K562 (cell line): ENCODE measurements at regions not wholly inside any gene's neighbourhood (a gene's known extent, or its start where the extent isn't known, plus 50 kb on each side); places are given as distances from the start of the nearest gene placed in this dataset.

Experiments
- ATAC-seq: fragments of 200-7000 bp; cut with Tn5 transposase; 3 replicates; pipeline ENCODE4 v1.9.1; 2020; ENCODE audit warnings: moderate library complexity
- BruUV-seq: library from RNA; stranded (reverse); fragments of 400-500 nt; replicated peaks from 2 replicates; lab custom pipeline; 2021; lab: Mats Ljungman, UMichigan
- CTCF ChIA-PET: fragments of 300-600 bp; formaldehyde crosslinking; extraction: SDS; loops from one replicate; lab custom pipeline; 2021; ENCODE audit warnings: low intra/inter-chr PET ratio; lab: Yijun Ruan, JAX
- POLR2A ChIA-PET: fragments of 300-600, 350-650 bp; sonication (Branson Sonifier 250); formaldehyde crosslinking; extraction: SDS; loops from one replicate; lab custom pipeline; 2021; ENCODE audit warnings: antibody characterized with exemption, inconsistent platforms; lab: Yijun Ruan, JAX
- DNase-seq, 4 experiments: peaks; one replicate each; pipeline versions ENCODE4 v3.0.0 to v3.0.0-alpha.2; 2011 to 2018; ENCODE audit warnings: low spot score in 3 of 4, mixed read lengths in 3 of 4; ENCODE audit errors: extremely low read depth in 1 of 4
- FAIRE-seq: peaks from 2 replicates; lab custom pipeline; 2011; peaks lifted over from hg19 to GRCh38; lab: Jason Lieb, UNC
- H2AFZ ChIP-seq: 2 replicates; pipeline ENCODE4 v1.6.0; 2011; ENCODE audit warnings: low read depth, low read length, control low read depth, inconsistent platforms
- H3K27ac ChIP-seq: fragments of 200-600 bp; 3 replicates; pipeline ENCODE4 v1.8.0; 2011; ENCODE audit warnings: low read depth, mild to moderate bottlenecking, control low read depth, inconsistent platforms, low read length, moderate library complexity, mixed read lengths; ENCODE audit errors: extremely low read depth
- H3K27me3 ChIP-seq, 2 experiments: fragments of 300-600 bp in 1 of 2; 2 replicates in 1 of 2; 3 replicates in 1 of 2; pipeline versions ENCODE4 v1.6.0 to v1.8.0; 2011; ENCODE audit warnings: inconsistent platforms in 2 of 2, low read length in 2 of 2, mild to moderate bottlenecking in 1 of 2, mixed read lengths in 1 of 2, moderate library complexity in 1 of 2; ENCODE audit not compliant: control insufficient read depth in 2 of 2, insufficient read depth in 2 of 2
- H3K36me3 ChIP-seq: fragments of 300-600 bp; 3 replicates; pipeline ENCODE4 v1.8.0; 2011; ENCODE audit warnings: mild to moderate bottlenecking, low read length, inconsistent platforms; ENCODE audit not compliant: control insufficient read depth, insufficient read depth
- H3K4me1 ChIP-seq, 2 experiments: fragments of 200-600 bp in 1 of 2; replicated peaks in 1 of 2; 2 replicates in 1 of 2; 3 replicates in 1 of 2; pipeline versions ENCODE4 v1.5.1 to v1.8.0; 2011; ENCODE audit warnings: inconsistent platforms in 2 of 2, low read length in 2 of 2, mild to moderate bottlenecking in 1 of 2, mixed read lengths in 1 of 2, moderate library complexity in 1 of 2; ENCODE audit not compliant: control insufficient read depth in 2 of 2, insufficient read depth in 2 of 2
- H3K4me2 ChIP-seq: 2 replicates; pipeline ENCODE4 v1.6.1; 2011; ENCODE audit warnings: low read length, control low read depth, inconsistent platforms, mixed read lengths; ENCODE audit not compliant: insufficient read depth
- H3K4me3 ChIP-seq: fragments of 200-600 bp; sonication (generic), shearing (Covaris generic); 2 replicates; pipeline ENCODE4 v1.5.1; 2016; ENCODE audit warnings: control low read depth, inconsistent platforms
- H3K79me2 ChIP-seq: fragments of 200-600 bp; 3 replicates; pipeline ENCODE4 v1.8.0; 2011; ENCODE audit warnings: low read length, inconsistent platforms; ENCODE audit not compliant: control insufficient read depth, insufficient read depth
- H3K9ac ChIP-seq, 2 experiments: 2 replicates each; pipeline versions ENCODE4 v1.6.0 to v1.6.1; 2011; ENCODE audit warnings: low read depth in 2 of 2, low read length in 2 of 2, control low read depth in 1 of 2, inconsistent platforms in 1 of 2, mild to moderate bottlenecking in 1 of 2, mixed read lengths in 1 of 2; ENCODE audit not compliant: insufficient read depth in 1 of 2
- H3K9me1 ChIP-seq: one replicate; pipeline ENCODE4 v1.6.0; 2011; ENCODE audit warnings: inconsistent platforms, mild to moderate bottlenecking, low read length, moderate library complexity; ENCODE audit not compliant: control insufficient read depth, insufficient read depth
- H3K9me3 ChIP-seq: replicated peaks from 2 replicates; pipeline ENCODE4 v1.5.1; 2011; ENCODE audit warnings: low read depth, low read length, inconsistent platforms; ENCODE audit not compliant: control insufficient read depth, insufficient read depth
- H4K20me1 ChIP-seq: replicated peaks from 2 replicates; pipeline ENCODE4 v1.6.1; 2011; ENCODE audit warnings: low read length, inconsistent platforms, mixed read lengths; ENCODE audit not compliant: control insufficient read depth, insufficient read depth
- ARHGAP35 ChIP-seq: fragments of 450-650 bp; IDR thresholded peaks from 2 replicates; pipeline ENCODE4 v1.6.1; 2018; ENCODE audit not compliant: partially characterized antibody
- EGR1 ChIP-seq: fragments of 450-650 bp; conservative IDR thresholded peaks from 2 replicates; pipeline ENCODE4 v1.6.1; 2017; ENCODE audit warnings: mild to moderate bottlenecking
- HEY1 ChIP-seq: fragments of 250-450 bp; sonication (Bioruptor Pico); IDR thresholded peaks from 2 replicates; pipeline ENCODE4 v1.5.0; 2020; ENCODE audit warnings: mild to moderate bottlenecking, moderate library complexity, borderline replicate concordance
- KLF13 ChIP-seq: fragments of 450-650 bp; IDR thresholded peaks from 2 replicates; pipeline ENCODE4 v1.6.1; 2016; ENCODE audit warnings: missing genetic modification characterization, low read depth, mild to moderate bottlenecking, missing compliant biosample characterization, moderate library complexity, borderline replicate concordance
- NFE2L1 ChIP-seq: fragments of 450-650 bp; IDR thresholded peaks from 2 replicates; pipeline ENCODE4 v1.6.1; 2016; ENCODE audit warnings: missing genetic modification characterization, low read depth, mild to moderate bottlenecking, missing compliant biosample characterization, moderate library complexity, borderline replicate concordance
- PCBP2 ChIP-seq: fragments of 200-400 bp; formaldehyde crosslinking; IDR thresholded peaks from 2 replicates; pipeline ENCODE4 v1.6.1; 2018; ENCODE audit warnings: low read length, low read depth, mild to moderate bottlenecking, moderate library complexity; ENCODE audit not compliant: poor library complexity, severe bottlenecking
- POU5F1 ChIP-seq: fragments of 150-350 bp; IDR thresholded peaks from 2 replicates; pipeline ENCODE4 v1.6.1; 2014; ENCODE audit warnings: borderline replicate concordance, low read length, low read depth, mild to moderate bottlenecking; ENCODE audit not compliant: partially characterized antibody
- RAD21 ChIP-seq, 2 experiments: fragments of 250-450 bp in 1 of 2; fragments of 450-650 bp in 1 of 2; sonication (Bioruptor Pico) in 1 of 2; formaldehyde crosslinking in 1 of 2; IDR thresholded peaks in 1 of 2; conservative IDR thresholded peaks in 1 of 2; 2 replicates each; pipeline versions ENCODE4 v1.4.0 to v1.8.0; 2020 to 2022; ENCODE audit warnings: mild to moderate bottlenecking in 2 of 2, moderate library complexity in 1 of 2
- SNIP1 ChIP-seq: fragments of 450-650 bp; IDR thresholded peaks from 2 replicates; pipeline ENCODE4 v1.7.1; 2017; ENCODE audit warnings: low read depth, mild to moderate bottlenecking
- SP1 ChIP-seq: sonication (generic); formaldehyde crosslinking; IDR thresholded peaks from 2 replicates; pipeline ENCODE4 v1.8.1; 2022; ENCODE audit warnings: mild to moderate bottlenecking, missing genetic modification reagents
- TCF7L2 ChIP-seq: fragments of 150-350 bp; IDR thresholded peaks from 2 replicates; pipeline ENCODE4 v1.6.1; 2016; ENCODE audit warnings: low read depth, mild to moderate bottlenecking, low read length, moderate library complexity
- ZBTB17 ChIP-seq: fragments of 450-650 bp; formaldehyde crosslinking; IDR thresholded peaks from 2 replicates; pipeline ENCODE4 v1.4.0; 2020; ENCODE audit warnings: mild to moderate bottlenecking
- ZNF133 ChIP-seq: fragments of 250-450 bp; sonication (Bioruptor Pico); IDR thresholded peaks from 2 replicates; pipeline ENCODE4 v1.4.0; 2020; ENCODE audit warnings: mild to moderate bottlenecking
- ZNF134 ChIP-seq: fragments of 250-450 bp; sonication (Bioruptor Pico); conservative IDR thresholded peaks from 2 replicates; pipeline ENCODE4 v1.4.0; 2020
- ZNF175 ChIP-seq: fragments of 200-800 bp; sonication (Bioruptor generic); IDR thresholded peaks from 2 replicates; pipeline ENCODE4 v1.6.1; 2016; ENCODE audit warnings: low read depth, mild to moderate bottlenecking, missing genetic modification characterization, missing compliant biosample characterization
- ZNF785 ChIP-seq: fragments of 250-450 bp; sonication (Bioruptor Pico); IDR thresholded peaks from 2 replicates; pipeline ENCODE4 v1.4.0; 2020; ENCODE audit warnings: mild to moderate bottlenecking
- ZSCAN29 ChIP-seq: fragments of 450-650 bp; IDR thresholded peaks from 2 replicates; pipeline ENCODE4 v1.6.1; 2017
- WGBS: fragments of 100-300 bp; shearing (Covaris generic); methylation state at CpG from one replicate; pipeline ENCODE4 v1.1.6; 2016; ENCODE audit warnings: low coverage, mixed read lengths; ENCODE audit not compliant: insufficient coverage; ENCODE audit errors: missing lambda C conversion rate; 5-methylcytosine and 5-hydroxymethylcytosine counted together
- in situ Hi-C: fragments of 300-500 bp; cut with MboI; formaldehyde crosslinking; loops from 4 replicates; pipeline ENCODE4 v1.15.0; 2018; ENCODE audit warnings: inconsistent platforms, mixed read lengths
- intact Hi-C: fragments of 100-400 bp; cut with micrococcal nuclease; formaldehyde crosslinking; loops from 2 replicates; pipeline ENCODE4 v1.14.2; 2022
- TF ChIP-seq, protein P1 (sequence below), 3 experiments: fragments of 200-800 bp in 1 of 3; sonication (Bioruptor generic) in 1 of 3; sonication (generic) in 1 of 3; formaldehyde crosslinking in 1 of 3; IDR thresholded peaks; 2 replicates each; pipeline versions ENCODE4 v1.6.1 to v1.8.0; 2016 to 2022; ENCODE audit warnings: mild to moderate bottlenecking in 2 of 3, missing compliant biosample characterization in 2 of 3, missing genetic modification characterization in 2 of 3, missing genetic modification reagents in 1 of 3
- TF ChIP-seq, protein P2 (sequence below), 2 experiments: fragments of 450-650 bp in 1 of 2; sonication (generic) in 1 of 2; formaldehyde crosslinking in 1 of 2; IDR thresholded peaks in 1 of 2; conservative IDR thresholded peaks in 1 of 2; 2 replicates each; pipeline versions ENCODE4 v1.6.1 to v1.8.1; 2016 to 2023; ENCODE audit warnings: mild to moderate bottlenecking in 2 of 2, moderate library complexity in 2 of 2, inconsistent platforms in 1 of 2, missing genetic modification reagents in 1 of 2

DNA sequence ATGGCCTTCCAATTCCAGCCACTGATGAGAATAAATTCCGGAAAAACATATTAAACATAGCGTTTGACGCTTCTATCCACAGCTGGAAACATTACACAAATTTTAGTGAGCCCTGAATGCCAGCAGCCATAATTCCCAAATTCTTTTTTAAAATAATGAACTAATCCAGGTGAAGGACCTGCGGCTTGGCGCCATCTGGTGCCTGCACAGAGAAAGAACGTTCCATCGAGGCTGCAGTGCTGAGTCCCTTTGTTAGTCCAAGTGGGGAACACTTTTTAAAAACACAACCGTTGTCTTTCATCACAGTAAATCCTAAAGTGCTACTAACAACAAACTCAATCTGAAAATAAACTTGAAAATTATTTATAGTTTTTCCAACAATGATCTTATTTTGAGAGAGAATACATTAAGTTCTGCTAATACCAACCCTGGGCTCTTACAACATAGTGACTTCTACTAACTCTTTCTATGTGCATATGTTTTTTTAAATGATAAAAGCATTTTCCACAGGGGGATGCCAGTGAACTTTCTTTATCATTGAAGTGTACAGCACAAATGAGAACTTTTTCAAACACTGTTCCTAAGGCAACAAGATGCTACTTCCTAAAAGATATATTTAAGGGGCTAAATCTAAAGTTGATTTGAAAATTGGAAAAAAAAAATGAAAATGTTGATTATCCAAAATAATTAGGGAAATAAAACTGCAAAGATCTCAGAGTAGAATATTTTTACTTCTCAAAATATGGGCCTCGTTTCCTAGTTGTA, 166.9 kb upstream of the RNF32 start (continued):
- TF ChIP-seq RAD21 (CRISPR knock-in tag; conservative IDR thresholded peaks at IDR 0.05 in 1 of 2, IDR thresholded peaks at IDR 0.05 in 1 of 2) (peak; percentile 59 to 86), KLF13 (tag) (no peak), ZNF134 (no peak), EGR1 (no peak), POU5F1 (no peak), ZBTB17 (CRISPR knock-in tag) (no peak), ZSCAN29 (no peak), ZNF175 (CRISPR knock-in tag) (no peak), NFE2L1 (tag) (no peak), ARHGAP35 (no peak)

DNA sequence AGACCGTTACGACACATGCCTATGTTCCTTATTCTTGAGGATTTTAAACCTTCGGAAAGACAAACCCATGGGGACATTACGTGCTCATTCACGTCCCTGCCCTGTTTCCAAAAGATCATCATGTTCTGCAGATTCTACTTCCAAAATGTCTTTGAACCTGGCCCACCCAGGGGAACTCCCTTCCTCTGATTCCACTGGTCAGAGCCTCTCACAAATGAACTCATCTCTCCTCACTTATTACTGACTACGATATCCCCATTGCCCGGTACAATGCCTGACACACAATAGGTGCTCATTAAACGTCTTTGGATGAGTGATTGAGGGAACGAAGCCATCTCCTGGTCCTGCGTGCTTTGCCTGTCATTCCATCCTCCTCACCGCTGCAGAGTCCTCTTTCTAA, 168.3 kb upstream of the RNF32 start:
- Histone ChIP-seq H4K20me1 (no peaks in the 10 kb centered on the region), H2AFZ (no peak overlapping the region), H3K4me3 (no peak overlapping the region), H3K9ac (no peak overlapping the region), H3K27me3 (peaks cover 33 to 49% of the 10 kb centered on the region in 2 experiments), H3K27ac (no peak overlapping the region), H3K4me2 (no peak overlapping the region), H3K79me2 (no peaks in the 10 kb centered on the region), H3K9me3 (no peaks in the 10 kb centered on the region), H3K4me1 (peaks cover 0 to 6% of the 10 kb centered on the region in 2 experiments; a peak in 2 of 5 replicates), H3K9me1 (no peaks in the 10 kb centered on the region), H3K36me3 (no peaks in the 10 kb centered on the region)
- CTCF ChIA-PET = interaction anchor here (1.3 to 1.8 kb wide), 2 partner anchors 657 to 675 kb away, joined by 4 to 7 read pairs; no protein-coding TSS in a partner anchor
- BruUV-seq = no TSS peak
- intact Hi-C loops = loop anchor here (5.0 kb wide), 2 partner anchors 655 to 675 kb away; no protein-coding TSS in a partner anchor
- DNase-seq (no peak), ATAC-seq (no peak), FAIRE-seq (no peak)
- 2% methylated on average over 11 of the region's 11 CpGs for WGBS
- POLR2A ChIA-PET = no interaction called here
- in situ Hi-C loops = loop anchor here (10.0 kb wide), 1 partner anchor 657 kb away; the partner anchor contains the start of gene SHH
- TF ChIP-seq, protein P1, sequence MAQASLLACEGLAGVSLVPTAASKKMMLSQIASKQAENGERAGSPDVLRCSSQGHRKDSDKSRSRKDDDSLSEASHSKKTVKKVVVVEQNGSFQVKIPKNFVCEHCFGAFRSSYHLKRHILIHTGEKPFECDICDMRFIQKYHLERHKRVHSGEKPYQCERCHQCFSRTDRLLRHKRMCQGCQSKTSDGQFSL (CRISPR knock-in tag; IDR thresholded peaks at IDR 0.05) = no peak
- TF ChIP-seq, protein P1 (tag; IDR thresholded peaks at IDR 0.05) = no peak
- TF ChIP-seq ZNF133 (no peak), SP1 (no peak), HEY1 (no peak), SNIP1 (no peak), PCBP2 (no peak), TCF7L2 (no peak), ZNF785 (no peak)
- TF ChIP-seq, protein P2, sequence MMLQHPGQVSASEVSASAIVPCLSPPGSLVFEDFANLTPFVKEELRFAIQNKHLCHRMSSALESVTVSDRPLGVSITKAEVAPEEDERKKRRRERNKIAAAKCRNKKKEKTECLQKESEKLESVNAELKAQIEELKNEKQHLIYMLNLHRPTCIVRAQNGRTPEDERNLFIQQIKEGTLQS (IDR thresholded peaks at IDR 0.05) = no peak
- TF ChIP-seq, protein P2 (CRISPR knock-in tag; conservative IDR thresholded peaks at IDR 0.05) = no peak
